ENCODE measurements at regions not wholly inside any gene's neighbourhood (a gene's known extent, or its start where the extent isn't known, plus 50 kb on each side); places are given as distances from the start of the nearest gene placed in this dataset.

DNA sequence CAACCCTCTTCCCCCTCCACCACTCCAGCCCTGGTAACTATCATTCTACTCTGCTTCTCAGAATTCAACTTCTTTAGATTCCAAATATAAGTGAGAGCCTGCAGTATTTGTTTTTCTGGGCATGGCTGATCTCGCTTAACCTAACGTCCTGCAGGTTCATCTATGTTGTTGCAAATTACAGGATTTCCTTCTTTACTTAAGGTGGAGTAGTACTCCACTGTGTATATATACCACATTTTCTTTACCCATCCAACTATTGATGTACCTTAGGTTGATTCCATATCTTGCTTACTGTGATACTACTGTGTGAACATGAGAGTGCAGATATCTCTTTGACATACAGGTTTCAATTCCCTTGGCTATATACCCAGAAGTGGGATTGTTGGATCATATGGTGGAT is 106.3 kb upstream of the ZNF366 start:
- no peaks in the 10 kb centered on the region for H3K4me1 ChIP-seq (ENCODE audit: control insufficient read depth, insufficient read depth, low read length)
- H3K4me3 ChIP-seq (ENCODE audit: low read depth, low read length): no peak overlapping the region
- H3K27ac ChIP-seq (ENCODE audit: extremely low read depth, low read depth, low read length): no peak overlapping the region
- no peaks in the 10 kb centered on the region for H3K36me3 ChIP-seq (ENCODE audit: control insufficient read depth in 2 of 2, insufficient read depth in 1 of 2, low read length in 2 of 2)
- H3K9me3 ChIP-seq (ENCODE audit: control insufficient read depth, insufficient read depth, low read depth, low read length): no peaks in the 10 kb centered on the region
- TF ChIP-seq ZNF660 (tag by site-specific recombination; IDR thresholded peaks at IDR 0.05): no peak
- TF ChIP-seq ZNF133 (tag by site-specific recombination; IDR thresholded peaks at IDR 0.05): no peak
- TF ChIP-seq, protein P1, sequence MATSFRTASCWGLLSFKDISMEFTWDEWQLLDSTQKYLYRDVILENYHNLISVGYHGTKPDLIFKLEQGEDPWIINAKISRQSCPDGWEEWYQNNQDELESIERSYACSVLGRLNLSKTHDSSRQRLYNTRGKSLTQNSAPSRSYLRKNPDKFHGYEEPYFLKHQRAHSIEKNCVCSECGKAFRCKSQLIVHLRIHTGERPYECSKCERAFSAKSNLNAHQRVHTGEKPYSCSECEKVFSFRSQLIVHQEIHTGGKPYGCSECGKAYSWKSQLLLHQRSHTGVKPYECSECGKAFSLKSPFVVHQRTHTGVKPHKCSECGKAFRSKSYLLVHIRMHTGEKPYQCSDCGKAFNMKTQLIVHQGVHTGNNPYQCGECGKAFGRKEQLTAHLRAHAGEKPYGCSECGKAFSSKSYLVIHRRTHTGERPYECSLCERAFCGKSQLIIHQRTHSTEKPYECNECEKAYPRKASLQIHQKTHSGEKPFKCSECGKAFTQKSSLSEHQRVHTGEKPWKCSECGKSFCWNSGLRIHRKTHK (tag by site-specific recombination; IDR thresholded peaks at IDR 0.05): no peak
- ChIA-PET POLR2A (no interaction called here), CTCF (no interaction called here)

DNA sequence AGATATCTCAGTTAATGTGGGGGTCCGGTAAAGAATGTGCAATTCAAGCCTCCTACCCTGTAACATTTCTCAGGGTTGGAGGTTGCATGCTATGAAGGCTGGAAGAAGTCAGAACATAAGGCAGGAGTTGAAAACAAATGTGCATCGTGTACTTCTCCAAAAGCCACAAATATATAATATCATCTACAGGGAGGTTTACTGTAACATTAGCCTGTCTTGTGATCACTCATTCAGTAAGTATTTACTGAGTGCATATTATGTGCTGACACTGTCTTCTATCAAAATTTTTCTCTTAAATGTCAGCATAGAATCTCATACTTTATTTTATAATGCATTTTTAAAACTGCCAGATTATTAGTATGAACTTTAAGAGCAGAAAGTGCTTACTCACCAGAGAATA is 105.6 kb upstream of the ZNF366 start:
- no peaks in the 10 kb centered on the region for H3K4me1 ChIP-seq (ENCODE audit: control insufficient read depth, insufficient read depth, low read length)
- POLR2A ChIA-PET: no interaction called here
- H3K27ac ChIP-seq (ENCODE audit: extremely low read depth, low read depth, low read length): no peak overlapping the region
- H3K4me3 ChIP-seq (ENCODE audit: low read depth, low read length): no peak overlapping the region
- no peaks in the 10 kb centered on the region for H3K36me3 ChIP-seq (ENCODE audit: control insufficient read depth in 2 of 2, insufficient read depth in 1 of 2, low read length in 2 of 2)
- H3K9me3 ChIP-seq (ENCODE audit: control insufficient read depth, insufficient read depth, low read depth, low read length): no peaks in the 10 kb centered on the region
- no peak for TF ChIP-seq ZNF266 (tag by site-specific recombination; IDR thresholded peaks at IDR 0.05; ENCODE audit: low read depth)
- no peak for TF ChIP-seq ZNF664 (tag by site-specific recombination; IDR thresholded peaks at IDR 0.05)
- no peak for TF ChIP-seq EGR2 (tag by site-specific recombination; IDR thresholded peaks at IDR 0.05; ENCODE audit: low read depth)
- TF ChIP-seq ZSCAN16 (tag by site-specific recombination; IDR thresholded peaks at IDR 0.05): no peak
- TF ChIP-seq ZNF324 (tag by site-specific recombination; IDR thresholded peaks at IDR 0.05): no peak
- no peak for TF ChIP-seq YY2 (tag by site-specific recombination; IDR thresholded peaks at IDR 0.05)
- CTCF ChIA-PET: interaction anchor here (4.2 kb wide), 1 partner anchor 206 kb away, joined by 47 read pairs; no protein-coding TSS in a partner anchor

DNA sequence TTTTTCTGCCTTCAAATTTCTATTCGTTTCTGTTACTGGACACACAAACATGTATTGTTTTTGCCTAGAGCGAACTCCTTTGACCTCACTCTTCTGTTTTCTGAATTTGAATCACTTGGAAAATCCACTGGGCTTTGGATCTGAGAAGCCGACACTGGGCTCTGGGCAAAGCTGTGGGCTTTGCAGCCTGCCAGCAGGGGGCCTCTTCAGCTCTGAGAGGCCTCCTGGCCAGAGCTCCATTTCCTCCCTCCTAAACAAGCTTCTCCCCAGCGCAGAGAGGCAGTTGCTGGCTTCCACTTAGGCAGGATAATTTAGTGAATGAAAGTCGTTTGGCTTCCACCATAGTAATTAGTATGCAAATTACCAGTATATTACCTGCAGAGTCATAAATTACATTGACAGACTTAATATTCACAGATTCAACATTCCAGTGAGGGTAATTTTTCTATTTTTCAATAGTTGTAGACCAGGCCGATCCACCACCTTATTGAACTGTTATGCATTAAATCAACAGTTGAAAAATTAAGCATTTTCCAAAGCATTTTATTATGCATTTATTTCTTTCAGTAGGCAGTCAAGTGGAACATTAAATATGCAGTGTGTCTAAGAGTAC is 104.0 kb upstream of the ZNF366 start:
- Histone ChIP-seq H3K27ac (ENCODE audit: extremely low read depth, low read depth, low read length) (no peak overlapping the region), H3K9me3 (ENCODE audit: control insufficient read depth, insufficient read depth, low read depth, low read length) (no peaks in the 10 kb centered on the region), H3K4me1 (ENCODE audit: control insufficient read depth, insufficient read depth, low read length) (no peaks in the 10 kb centered on the region), H3K4me3 (ENCODE audit: low read depth, low read length) (no peak overlapping the region), H3K36me3 (ENCODE audit: control insufficient read depth in 2 of 2, insufficient read depth in 1 of 2, low read length in 2 of 2) (no peaks in the 10 kb centered on the region)
- ChIA-PET CTCF (interaction anchor here (0.5 to 4.2 kb wide), 30 partner anchors 8 to 454 kb away, joined by 3 to 47 read pairs (median 4); no protein-coding TSS in a partner anchor), POLR2A (interaction anchor here (0.9 to 1.0 kb wide), 2 partner anchors 207 to 238 kb away, joined by 3 to 13 read pairs; partner anchors contain the start of gene TNPO1)
- TF ChIP-seq ZBTB17 (tag by site-specific recombination; IDR thresholded peaks at IDR 0.05) (0 out of 2 replicates have a peak, but pooled peaks have one; percentile 19), ZNF146 (tag by site-specific recombination; IDR thresholded peaks at IDR 0.05) (no peak), ZNF311 (tag by site-specific recombination; IDR thresholded peaks at IDR 0.05; ENCODE audit: borderline replicate concordance) (no peak), ZNF660 (tag by site-specific recombination; IDR thresholded peaks at IDR 0.05) (peak; percentile 60; the same call in 1 of the 2 replicates), ZNF2 (tag by site-specific recombination; IDR thresholded peaks at IDR 0.05) (peak; percentile 86; the same call in 1 of the 2 replicates), ZNF707 (tag by site-specific recombination; IDR thresholded peaks at IDR 0.05) (no peak), ZNF677 (tag by site-specific recombination; IDR thresholded peaks at IDR 0.05) (no peak), ZNF16 (tag by site-specific recombination; IDR thresholded peaks at IDR 0.05; ENCODE audit: low read depth) (no peak), ZSCAN16 (tag by site-specific recombination; IDR thresholded peaks at IDR 0.05) (no peak), ZNF394 (tag by site-specific recombination; IDR thresholded peaks at IDR 0.05; ENCODE audit: borderline replicate concordance) (0 out of 2 replicates have a peak, but pooled peaks have one; percentile 28), ZNF350 (tag by site-specific recombination; IDR thresholded peaks at IDR 0.05) (no peak), ZNF621 (tag by site-specific recombination; IDR thresholded peaks at IDR 0.05) (no peak), REPIN1 (tag by site-specific recombination; IDR thresholded peaks at IDR 0.05; ENCODE audit: low read depth) (no peak), ZNF654 (tag by site-specific recombination; IDR thresholded peaks at IDR 0.05; ENCODE audit: low read depth) (peak; percentile 58), ZIC2 (tag by site-specific recombination; IDR thresholded peaks at IDR 0.05) (0 out of 2 replicates have a peak, but pooled peaks have one; percentile 19)
- TF ChIP-seq, protein P2, sequence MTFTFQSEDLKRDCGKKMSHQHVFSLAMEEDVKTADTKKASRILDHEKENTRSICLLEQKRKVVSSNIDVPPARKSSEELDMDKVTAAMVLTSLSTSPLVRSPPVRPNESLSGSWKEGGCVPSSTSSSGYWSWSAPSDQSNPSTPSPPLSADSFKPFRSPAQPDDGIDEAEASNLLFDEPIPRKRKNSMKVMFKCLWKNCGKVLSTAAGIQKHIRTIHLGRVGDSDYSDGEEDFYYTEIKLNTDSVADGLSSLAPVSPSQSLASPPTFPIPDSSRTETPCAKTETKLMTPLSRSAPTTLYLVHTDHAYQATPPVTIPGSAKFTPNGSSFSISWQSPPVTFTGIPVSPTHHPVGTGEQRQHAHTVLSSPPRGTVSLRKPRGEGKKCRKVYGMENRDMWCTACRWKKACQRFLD (tag by site-specific recombination; IDR thresholded peaks at IDR 0.05): no peak
- TF ChIP-seq, protein P3, sequence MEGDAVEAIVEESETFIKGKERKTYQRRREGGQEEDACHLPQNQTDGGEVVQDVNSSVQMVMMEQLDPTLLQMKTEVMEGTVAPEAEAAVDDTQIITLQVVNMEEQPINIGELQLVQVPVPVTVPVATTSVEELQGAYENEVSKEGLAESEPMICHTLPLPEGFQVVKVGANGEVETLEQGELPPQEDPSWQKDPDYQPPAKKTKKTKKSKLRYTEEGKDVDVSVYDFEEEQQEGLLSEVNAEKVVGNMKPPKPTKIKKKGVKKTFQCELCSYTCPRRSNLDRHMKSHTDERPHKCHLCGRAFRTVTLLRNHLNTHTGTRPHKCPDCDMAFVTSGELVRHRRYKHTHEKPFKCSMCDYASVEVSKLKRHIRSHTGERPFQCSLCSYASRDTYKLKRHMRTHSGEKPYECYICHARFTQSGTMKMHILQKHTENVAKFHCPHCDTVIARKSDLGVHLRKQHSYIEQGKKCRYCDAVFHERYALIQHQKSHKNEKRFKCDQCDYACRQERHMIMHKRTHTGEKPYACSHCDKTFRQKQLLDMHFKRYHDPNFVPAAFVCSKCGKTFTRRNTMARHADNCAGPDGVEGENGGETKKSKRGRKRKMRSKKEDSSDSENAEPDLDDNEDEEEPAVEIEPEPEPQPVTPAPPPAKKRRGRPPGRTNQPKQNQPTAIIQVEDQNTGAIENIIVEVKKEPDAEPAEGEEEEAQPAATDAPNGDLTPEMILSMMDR (tag by site-specific recombination; IDR thresholded peaks at IDR 0.05): peak; percentile 66; the same call in 1 of the 2 replicates
- TF ChIP-seq, protein P4, sequence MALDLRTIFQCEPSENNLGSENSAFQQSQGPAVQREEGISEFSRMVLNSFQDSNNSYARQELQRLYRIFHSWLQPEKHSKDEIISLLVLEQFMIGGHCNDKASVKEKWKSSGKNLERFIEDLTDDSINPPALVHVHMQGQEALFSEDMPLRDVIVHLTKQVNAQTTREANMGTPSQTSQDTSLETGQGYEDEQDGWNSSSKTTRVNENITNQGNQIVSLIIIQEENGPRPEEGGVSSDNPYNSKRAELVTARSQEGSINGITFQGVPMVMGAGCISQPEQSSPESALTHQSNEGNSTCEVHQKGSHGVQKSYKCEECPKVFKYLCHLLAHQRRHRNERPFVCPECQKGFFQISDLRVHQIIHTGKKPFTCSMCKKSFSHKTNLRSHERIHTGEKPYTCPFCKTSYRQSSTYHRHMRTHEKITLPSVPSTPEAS (tag by site-specific recombination; IDR thresholded peaks at IDR 0.05): no peak

Data from HEK293 (cell line).